ENCODE measurements at regions not wholly inside any gene's neighbourhood (a gene's known extent, or its start where the extent isn't known, plus 50 kb on each side); places are given as distances from the start of the nearest gene placed in this dataset.
"Not testable (repeated sequence)": the region's sequence is repeated elsewhere in the genome, so short reads cannot be mapped to it uniquely, and the experiment has no call there.

- intact Hi-C loops (cut with DNase I; ENCODE audit: low total_unique reads) = loop anchor here (10.0 kb wide), 1 partner anchor 515 kb away; no protein-coding TSS in a partner anchor
- H3K9me3 ChIP-seq = no peaks in the 10 kb centered on the region
- WGBS, 5 donors = 92 to 98% (median 94%) methylated on average over 3 of the region's 3 CpGs
- H3K4me1 ChIP-seq = no peaks in the 10 kb centered on the region
- H3K36me3 ChIP-seq = no peaks in the 10 kb centered on the region
- DNase-seq = no peak
- no peak overlapping the region for H3K27ac ChIP-seq
- TF ChIP-seq CTCF (IDR thresholded peaks at IDR 0.05 in 8 of 11, conservative IDR thresholded peaks at IDR 0.05 in 3 of 11) = no peak
- TF ChIP-seq POLR2A (IDR thresholded peaks at IDR 0.05) = no peak
- TF ChIP-seq POLR2AphosphoS5 (IDR thresholded peaks at IDR 0.05) = no peak
- H3K4me3 ChIP-seq = no peak overlapping the region
- no peaks in the 10 kb centered on the region for H3K27me3 ChIP-seq (replicated peaks in 1 of 7)
These were observed 258.2 kb upstream of the DUSP10 start for GRCh38 chr1:222000131-222000530.

GRCh38 chr1:221998781-221999180, 256.9 kb upstream of the DUSP10 start:
- Histone ChIP-seq H3K9me3 (no peaks in the 10 kb centered on the region), H3K4me1 (no peaks in the 10 kb centered on the region), H3K36me3 (no peaks in the 10 kb centered on the region), H3K4me3 (no peak overlapping the region), H3K27me3 (replicated peaks in 1 of 7) (no peaks in the 10 kb centered on the region), H3K27ac (no peak overlapping the region)
- TF ChIP-seq POLR2A (IDR thresholded peaks at IDR 0.05) (no peak), POLR2AphosphoS5 (IDR thresholded peaks at IDR 0.05) (no peak), CTCF (IDR thresholded peaks at IDR 0.05 in 8 of 11, conservative IDR thresholded peaks at IDR 0.05 in 3 of 11) (no peak)
- no peak for DNase-seq
- 78 to 89% (median 83%) methylated on average over 6 of the region's 6 CpGs for WGBS, 5 donors
- intact Hi-C loops (cut with DNase I; ENCODE audit: low total_unique reads) = no loop called here

- no peaks in the 10 kb centered on the region for H3K36me3 ChIP-seq
- intact Hi-C loops (cut with DNase I; ENCODE audit: low total_unique reads) = no loop called here
- TF ChIP-seq CTCF (IDR thresholded peaks at IDR 0.05 in 8 of 11, conservative IDR thresholded peaks at IDR 0.05 in 3 of 11) (no peak), POLR2A (IDR thresholded peaks at IDR 0.05) (no peak), POLR2AphosphoS5 (IDR thresholded peaks at IDR 0.05) (no peak)
- no peak overlapping the region for H3K4me3 ChIP-seq
- WGBS, 5 donors = 71 to 89% (median 76%) methylated on average over 2 of the region's 2 CpGs
- H3K9me3 ChIP-seq = no peaks in the 10 kb centered on the region
- H3K4me1 ChIP-seq = no peaks in the 10 kb centered on the region
- DNase-seq = no peak
- H3K27ac ChIP-seq = no peak overlapping the region
- no peaks in the 10 kb centered on the region for H3K27me3 ChIP-seq (replicated peaks in 1 of 7)
These were observed 256.3 kb upstream of the DUSP10 start for GRCh38 chr1:221998186-221998612.

- H3K4me1 ChIP-seq; H3K36me3 ChIP-seq; intact Hi-C loops (cut with DNase I; ENCODE audit: low total_unique reads); H3K4me3 ChIP-seq; DNase-seq; H3K27ac ChIP-seq; H3K9me3 ChIP-seq; H3K27me3 ChIP-seq (replicated peaks in 1 of 7): not testable (repeated sequence)
- WGBS, 5 donors = 91 to 100% (median 93%) methylated on average over 1 of the region's 1 CpG
These were observed 255.1 kb upstream of the DUSP10 start for GRCh38 chr1:221997012-221997411.

GRCh38 chr1:221994939-221995338, 253.1 kb upstream of the DUSP10 start:
- 65 to 79% (median 76%) methylated on average over 4 of the region's 4 CpGs for WGBS, 5 donors

More at GRCh38 chr1:221994939-221995338, 253.1 kb upstream of the DUSP10 start:
- no peak for TF ChIP-seq CTCF (IDR thresholded peaks at IDR 0.05 in 8 of 11, conservative IDR thresholded peaks at IDR 0.05 in 3 of 11)
- no peak for TF ChIP-seq POLR2AphosphoS5 (IDR thresholded peaks at IDR 0.05)
- TF ChIP-seq POLR2A (IDR thresholded peaks at IDR 0.05) = no peak
- no peak overlapping the region for H3K27ac ChIP-seq
- intact Hi-C loops (cut with DNase I; ENCODE audit: low total_unique reads) = no loop called here
- no peak overlapping the region for H3K4me3 ChIP-seq
- no peak for DNase-seq
- H3K4me1 ChIP-seq = no peaks in the 10 kb centered on the region
- H3K27me3 ChIP-seq (replicated peaks in 1 of 7) = no peaks in the 10 kb centered on the region
- no peaks in the 10 kb centered on the region for H3K36me3 ChIP-seq
- H3K9me3 ChIP-seq = no peaks in the 10 kb centered on the region
